ENCODE measurements at regions not wholly inside any gene's neighbourhood (a gene's known extent, or its start where the extent isn't known, plus 50 kb on each side); places are given as distances from the start of the nearest gene placed in this dataset.

DNA sequence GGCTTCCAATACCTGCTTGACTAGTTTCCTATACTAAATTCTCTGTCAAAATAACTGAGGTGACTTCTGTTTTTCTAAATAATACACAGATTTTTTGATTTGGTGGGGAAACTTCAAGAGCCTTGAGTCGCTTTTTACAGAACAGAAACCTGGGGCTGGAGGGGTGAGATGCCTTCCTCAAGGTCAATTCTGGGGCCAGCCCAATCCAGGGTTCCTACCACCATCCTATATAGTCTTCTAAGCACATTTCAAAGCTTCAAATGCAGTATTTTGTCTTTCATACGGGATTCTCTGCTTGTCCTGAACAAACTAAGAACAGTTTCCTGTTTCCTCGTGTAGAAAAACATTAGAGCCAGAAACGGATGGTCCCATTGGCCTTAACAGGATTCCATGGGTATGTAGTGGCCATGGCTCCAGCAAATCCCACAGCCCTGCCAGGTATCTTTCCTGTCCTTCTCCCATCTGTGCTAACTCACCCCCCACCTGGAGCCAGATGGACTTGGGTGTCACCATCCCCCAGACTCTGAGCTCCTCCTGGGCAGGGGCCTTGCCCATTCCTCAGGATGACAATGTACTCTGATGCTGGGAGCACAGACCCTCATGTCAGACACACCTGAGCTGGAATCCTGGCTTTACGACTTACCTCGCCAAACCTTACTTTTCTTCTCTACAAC, 146.9 kb downstream of the KLF13 start:
- DNase-seq (ENCODE audit: low read depth) = no peak

DNA sequence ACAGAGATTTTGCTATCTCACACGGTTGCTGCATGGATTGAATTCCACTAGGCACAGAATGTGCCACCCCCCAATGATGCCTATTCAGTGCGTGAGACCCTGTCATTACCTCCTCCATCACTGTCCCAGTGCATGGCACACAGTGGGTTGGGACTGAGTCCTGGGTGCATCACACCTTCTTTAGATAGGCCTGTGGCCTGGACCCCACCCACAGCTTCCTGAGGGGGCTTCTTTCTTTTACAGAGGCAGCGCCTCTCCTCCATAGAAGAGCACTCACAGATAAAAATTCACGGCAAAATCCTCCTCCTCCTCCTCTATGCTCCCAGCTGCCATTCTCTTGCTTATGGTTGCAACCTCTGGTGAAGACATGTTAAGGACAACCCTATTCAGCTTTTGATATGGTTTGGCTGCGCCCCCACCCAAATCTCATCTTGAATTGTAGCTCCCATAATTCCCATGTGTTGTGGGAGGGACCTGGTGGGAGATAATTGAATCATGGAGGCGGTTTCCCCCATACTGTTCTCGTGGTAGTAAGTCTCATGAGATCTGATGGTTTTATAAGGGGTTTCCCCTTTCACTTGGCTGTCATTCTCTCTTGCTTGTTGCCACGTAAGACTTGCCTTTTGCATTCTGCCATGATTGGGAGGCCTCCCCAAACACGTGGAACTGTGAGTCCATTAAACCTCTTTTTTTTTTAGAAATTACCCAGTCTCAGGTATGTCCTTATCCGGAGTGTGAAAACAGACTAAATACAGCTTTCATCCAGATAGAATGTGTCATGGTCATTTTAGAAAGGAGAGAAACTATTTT, 147.6 kb downstream of the KLF13 start:
- no peak for DNase-seq (ENCODE audit: low read depth)

DNA sequence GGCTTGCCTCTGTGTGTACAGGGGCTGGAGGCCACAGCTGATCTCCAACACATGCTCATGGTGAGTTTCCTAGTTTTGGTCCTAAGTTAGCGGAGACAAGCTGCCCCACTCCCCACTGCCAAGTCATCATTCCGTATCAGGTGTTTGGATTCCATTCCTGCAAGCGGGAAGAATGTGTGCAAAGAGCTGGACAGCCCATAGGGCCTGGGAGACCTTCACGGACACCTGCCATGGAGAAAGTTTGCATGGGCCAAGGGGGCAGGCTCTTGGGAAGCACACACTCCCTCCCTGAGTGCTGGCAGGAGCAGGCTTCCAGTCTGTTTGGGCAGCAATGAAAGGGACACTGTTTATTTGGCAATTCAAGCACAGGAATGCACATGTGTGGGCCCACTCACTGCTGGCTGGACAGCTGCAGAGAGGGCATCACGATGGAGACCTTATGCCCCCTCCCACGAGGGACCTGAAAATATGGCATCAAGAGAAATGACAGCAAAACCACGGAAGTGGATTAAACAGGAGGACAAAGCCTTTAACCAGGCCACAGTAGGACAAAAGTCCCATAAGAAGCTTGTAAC, 149.7 kb downstream of the KLF13 start:
- no peak for DNase-seq (ENCODE audit: low read depth)

DNA sequence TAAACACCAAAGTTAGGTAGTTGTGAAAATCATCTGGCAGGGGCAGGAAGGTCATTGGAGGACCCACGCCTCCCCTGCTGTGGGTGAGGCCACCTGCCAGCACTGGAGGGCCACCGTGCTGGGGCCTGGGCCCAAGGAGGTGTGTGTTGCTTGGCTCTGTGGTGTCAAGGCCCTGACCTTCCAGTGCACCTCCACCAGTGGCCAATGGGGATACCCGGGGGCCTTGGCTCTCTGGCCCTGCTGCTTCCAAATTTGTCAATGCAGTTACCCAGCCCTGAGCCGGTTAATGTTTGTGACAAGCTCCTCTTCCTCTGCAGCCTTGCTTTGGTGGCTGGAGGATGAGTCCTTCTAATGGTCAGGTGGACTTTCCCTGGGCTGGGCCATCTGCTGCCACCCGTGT, 150.2 kb downstream of the KLF13 start:
- DNase-seq (ENCODE audit: low read depth) = no peak

DNA sequence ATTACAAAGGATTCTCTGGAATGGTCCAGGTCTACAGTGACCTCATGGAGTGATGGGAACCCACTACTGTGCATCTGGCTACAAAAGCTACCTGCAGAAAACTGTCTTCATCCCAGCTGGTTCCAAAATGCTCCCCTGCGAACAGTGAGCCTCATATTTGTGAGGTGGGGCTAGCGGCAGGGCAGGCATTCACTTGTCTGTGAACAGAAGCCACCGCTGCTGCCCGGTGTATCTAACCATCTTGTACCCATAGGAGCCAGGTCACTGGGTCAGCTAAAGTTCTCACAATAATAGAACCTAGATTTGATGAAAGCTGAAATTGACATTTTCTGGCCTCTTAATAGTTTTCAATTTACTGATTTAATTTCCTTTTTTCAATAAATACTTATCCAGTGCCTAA, 150.7 kb downstream of the KLF13 start:
- no peak for DNase-seq (ENCODE audit: low read depth)

DNA sequence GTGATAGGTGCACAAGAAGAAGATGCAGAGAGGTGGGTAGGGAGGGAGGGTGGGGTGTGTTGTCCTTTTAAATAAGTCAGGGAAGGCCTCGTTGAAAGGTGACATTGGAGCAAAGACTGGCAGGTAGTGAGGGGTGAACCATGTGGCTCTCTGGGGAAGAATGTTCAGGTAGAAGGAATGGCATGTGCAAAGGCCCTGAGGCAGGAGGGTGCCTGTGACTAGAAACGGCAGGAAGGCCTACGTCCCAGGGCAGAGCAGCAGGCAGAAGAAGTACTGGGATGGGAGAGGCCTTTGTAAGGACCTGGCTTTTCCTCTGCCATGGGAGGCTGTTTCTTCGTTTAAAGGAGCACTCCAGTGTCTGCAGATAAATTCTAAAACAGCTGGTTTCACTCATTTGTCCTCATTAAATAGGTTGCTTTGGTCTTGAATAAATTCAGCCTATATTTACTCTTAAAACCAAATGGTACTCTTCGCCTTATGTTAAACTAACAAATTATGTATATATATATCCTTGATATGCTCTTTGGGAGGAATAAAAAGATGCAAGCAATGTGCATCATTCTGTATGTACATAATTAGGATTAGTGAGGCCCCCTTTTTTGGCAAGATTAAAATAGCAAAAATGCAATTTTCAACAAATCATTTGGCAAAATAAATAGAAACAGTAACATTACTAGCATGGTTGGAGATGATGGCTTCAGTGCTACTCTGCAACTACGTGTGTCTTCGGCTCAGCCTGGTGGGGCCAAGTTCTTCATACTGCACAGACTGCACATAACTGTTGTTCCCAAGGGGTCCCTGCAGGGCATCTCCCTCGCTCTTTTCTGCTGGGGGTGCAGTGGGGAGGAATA, 151.4 kb downstream of the KLF13 start:
- DNase-seq (ENCODE audit: low read depth) = no peak

DNA sequence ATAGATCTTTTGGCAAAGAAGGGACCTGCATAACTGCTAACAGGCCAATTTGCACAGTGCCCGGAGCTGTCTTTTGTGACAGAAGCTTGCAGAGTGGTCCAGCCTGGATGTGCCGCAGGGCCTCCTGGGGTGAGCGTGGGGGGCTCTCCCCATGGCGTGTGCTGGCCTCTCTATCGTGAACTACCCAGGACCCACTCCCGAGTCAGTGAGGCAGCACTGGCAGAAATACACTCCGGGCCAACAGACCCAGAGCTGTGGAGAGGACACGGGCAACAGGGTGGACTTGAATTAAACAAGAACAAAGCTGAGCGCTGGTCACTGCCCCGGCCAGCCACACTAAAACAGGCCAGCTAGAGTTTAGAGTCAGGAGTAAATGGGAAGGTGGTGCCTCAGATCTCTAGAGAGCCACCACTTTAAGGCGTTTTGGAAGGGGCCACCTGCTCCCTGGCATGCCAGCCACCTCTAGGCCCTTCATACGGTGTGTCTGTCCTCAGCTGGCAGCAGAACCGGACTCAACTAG, 152.1 kb downstream of the KLF13 start:
- DNase-seq (ENCODE audit: low read depth) = no peak

DNA sequence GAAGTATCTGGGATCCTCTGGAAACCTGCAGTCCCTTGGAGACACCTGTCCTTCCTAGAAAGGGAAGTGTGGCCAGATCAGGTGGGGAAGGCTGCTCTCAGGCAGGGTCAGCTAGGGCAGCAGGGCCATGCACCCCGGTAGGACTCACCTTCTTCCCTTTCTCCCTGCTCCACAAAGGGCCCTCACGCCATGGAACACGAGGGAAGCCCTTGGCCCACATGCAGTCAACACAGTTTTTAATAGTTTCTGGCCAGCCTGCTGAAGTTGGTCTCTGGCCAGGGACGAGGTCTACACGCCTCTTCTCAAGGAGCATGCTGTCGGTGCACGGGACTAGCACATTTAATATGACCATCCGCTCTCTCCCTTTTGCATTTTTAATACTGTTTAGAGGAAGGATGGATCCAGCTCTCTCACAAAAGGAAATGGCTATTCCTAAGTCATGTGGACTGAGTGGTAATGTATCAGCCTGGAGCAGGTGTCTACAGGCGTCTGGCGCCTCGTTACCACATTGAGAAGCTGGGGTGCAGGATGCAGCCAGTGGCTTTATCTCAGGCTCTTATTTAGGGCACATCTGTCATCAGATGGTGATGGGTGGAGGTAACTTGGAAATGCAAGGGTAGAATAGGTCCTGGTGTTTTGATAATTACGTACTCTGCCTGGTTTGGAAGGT, 153.9 kb downstream of the KLF13 start:
- DNase-seq (ENCODE audit: low read depth) = no peak

DNA sequence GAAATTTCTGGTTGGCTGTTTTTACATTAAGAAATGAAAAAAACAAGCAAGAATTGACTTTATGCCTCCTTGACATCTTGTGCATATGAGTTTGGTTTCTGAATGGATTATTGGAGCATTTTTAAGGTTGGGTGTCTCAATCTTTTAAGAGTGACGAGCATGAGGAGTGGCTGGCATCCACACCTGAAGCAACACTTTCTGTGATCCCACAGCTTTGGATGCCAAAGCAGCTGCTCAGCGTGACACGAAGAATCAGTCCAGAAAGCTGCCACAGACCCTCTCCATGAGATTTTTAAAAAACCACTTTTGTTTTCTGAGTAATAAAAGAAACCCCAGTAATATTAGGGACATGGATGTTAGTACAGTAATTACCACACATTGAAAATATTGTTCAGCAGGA, 154.5 kb downstream of the KLF13 start:
- no peak for DNase-seq (ENCODE audit: low read depth)

DNA sequence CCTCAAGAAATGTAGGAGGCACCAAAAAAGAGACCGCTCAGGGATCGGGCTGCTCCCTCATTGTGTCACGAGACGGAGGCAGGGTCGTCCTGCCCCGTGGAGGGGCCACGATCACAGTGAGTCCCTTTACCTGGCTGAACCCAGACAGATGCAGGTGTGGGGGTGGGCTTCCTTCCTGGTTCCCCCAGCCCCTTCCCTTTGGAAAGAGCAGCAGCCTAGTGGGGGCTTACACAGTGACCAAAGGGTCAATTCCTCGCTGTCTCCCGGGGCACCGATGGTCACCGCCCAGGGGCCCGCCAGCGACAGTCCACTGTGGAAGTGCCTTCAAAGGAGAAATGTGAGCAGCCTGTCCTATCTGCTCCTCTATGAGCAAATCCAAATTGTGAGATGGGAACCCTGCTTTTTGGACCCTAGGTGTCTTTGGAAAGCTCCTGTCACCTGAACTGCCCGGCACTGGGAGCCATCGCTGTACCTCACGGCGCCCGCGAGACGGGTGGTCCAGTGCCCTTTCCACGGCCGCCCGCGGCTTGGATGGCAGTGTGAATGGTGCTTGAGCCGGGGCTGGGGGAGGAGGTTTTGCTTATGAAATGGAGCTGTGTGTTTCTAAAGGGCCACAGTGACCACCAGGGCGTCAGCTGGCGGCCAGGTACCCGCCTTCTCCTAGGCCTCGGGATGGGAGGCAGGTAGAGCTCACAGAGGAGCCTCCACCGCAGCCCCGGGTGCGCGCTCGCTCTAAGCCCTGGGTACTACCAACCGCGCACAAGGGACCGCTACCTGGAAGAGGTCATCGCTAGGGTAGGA, 155.7 kb downstream of the KLF13 start:
- no peak for DNase-seq (ENCODE audit: low read depth)

DNA sequence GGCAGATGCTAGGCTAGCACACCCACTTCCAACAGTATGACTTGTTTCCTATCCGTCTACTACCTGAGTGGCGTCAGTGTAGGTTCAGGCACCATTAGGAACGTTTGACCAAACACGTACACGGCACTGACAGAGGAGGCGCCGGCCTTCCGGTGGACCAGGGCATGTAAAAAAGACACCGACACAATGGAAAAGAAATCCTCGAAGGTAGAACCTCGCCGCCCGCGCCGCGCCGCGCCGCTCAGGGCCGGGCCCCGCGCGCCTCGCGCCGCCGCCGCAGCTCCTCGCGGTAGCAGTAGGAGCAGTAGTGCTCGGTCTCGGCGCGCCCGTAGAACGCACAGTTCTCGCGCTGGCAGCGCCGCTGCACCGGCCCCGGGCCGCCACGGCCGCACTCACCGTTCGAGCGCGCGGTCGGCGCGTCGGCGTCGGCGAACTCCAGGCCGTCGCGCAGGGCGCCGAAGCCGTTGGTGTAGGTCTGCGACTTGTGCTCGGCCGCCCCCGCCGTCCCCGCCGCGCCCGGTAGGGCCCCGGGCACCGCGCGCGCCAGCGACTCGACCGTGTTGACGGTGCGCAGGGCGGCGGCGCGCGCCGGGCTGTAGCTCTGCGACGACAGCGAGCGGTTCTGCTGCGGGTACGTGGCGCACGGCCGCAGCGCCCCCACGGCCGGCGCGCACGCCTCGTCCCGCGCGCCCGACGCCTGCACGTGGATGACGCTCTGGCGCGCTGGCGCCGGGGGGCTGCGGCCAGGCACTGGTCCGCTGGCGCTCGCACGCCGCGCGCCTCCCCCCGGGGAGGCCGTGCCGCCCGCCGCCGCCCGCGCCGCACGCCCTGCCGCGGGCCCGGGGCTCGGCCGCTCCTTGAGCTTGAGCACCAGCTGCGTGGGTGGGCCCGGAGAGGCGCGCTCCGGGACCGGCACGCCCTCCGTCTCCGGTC, 156.7 kb downstream of the KLF13 start:
- DNase-seq (ENCODE audit: low read depth) = no peak

DNA sequence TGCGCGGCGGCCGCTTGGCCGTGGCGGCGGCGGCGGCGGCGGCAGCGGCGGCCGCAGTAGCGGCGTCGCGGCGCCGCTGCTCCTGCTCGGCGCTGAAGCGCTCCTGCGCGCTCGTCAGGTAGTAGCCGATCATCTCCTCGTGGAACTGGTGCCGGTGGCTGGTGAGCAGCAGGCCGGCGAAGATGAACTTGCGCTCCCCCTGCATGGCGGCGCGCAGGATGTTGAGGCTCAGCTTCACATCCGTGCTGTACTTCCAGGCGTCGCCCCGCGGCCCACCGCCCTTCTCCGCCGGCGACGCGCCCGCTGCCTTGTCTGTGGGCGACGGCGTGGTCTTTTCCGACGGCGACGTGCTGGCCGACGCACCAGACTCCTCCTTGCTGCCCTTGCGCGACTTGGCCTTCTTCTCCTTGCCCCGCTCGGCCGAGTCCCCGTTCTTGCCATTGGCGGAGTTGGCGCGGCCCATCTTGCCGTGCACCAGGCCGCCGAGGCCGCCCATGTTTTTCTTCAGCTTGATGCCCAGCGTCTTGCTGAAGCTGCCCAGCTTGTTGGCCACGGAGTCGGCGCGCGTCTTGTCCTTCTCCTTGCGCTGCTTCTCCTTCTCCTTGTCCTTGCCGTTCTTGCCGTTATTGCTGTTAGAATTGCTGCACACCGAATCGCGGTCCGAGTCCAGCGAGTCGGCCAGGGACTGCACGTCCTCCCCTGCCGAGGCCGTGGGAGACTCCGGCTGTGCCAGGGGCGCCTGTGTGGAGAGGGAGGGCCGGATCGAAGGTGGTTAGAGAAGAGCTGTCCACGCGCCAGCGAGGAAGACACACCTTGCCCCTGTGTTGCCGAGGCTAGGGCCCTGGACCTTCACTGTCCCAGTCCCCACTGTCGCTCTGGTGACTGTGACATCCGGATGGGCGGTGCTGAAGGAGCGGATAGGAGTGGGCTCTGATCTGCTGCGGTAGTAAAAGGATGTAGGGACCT, 157.6 kb downstream of the KLF13 start:
- no peak for DNase-seq (ENCODE audit: low read depth)

DNA sequence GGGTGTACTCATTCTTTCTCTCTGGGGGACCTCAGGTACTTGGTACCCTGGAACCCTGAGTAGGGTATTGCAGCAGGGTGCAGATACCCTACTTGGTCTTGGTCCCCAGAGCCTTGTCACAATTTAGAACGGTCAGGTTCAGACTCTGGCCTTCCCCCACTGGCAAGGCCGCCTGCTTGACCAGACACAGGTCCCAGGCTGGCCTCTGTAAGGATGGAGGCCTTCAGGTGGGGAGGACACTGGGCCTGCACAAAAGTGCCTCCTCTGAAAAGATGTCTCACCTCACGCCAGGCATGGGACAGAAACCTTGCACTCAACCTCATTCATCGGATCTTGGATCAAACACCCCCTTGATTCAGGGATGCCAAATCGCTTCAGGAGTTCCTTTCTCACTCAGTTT, 158.4 kb downstream of the KLF13 start:
- DNase-seq (ENCODE audit: low read depth) = no peak

DNA sequence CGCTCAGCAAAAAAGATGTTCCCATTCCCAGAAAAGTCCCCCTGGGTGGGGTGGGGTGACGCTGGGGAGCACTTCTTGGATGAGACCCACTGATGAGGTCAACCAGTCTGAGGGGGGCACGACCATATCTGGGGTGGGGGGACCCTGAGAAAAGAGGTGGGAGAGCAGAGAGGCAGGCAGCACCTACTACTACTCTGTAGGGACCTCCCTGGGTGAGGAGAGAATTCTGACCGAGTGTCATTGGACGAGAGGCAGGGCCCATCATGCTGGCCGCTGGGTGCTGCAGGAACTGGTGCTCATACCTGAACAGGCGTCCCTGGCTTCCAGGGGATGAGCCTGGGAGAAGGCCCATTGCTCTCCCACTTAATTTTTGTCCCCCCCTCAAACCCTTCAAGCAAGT, 158.8 kb downstream of the KLF13 start:
- no peak for DNase-seq (ENCODE audit: low read depth)

DNA sequence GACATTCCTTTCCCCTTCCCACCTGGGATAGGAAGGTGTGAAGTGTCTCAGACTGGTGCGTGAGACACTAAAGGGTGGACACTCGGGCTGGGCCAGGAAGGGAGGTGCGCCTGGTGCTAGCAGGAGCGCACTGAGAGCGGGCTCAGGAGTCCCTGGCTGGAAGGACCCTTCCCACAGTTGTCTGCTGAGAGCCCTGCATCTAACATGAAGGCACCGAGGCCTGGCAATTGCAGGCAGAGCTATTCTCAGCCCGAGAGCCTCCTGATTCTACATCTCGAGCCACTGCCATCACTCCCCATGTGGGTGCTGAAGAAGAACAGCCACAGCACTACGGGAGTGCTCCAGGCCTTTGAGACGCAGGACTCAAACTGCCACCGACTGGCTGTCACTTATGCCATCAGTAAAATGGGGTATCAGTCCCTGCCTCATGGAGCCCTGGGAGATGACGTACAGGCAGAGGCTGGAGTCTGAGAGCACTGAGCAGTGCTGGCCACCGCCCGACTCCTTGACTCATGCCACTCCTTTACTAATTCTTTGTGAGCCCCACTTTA, 159.4 kb downstream of the KLF13 start:
- no peak for DNase-seq (ENCODE audit: low read depth)

DNA sequence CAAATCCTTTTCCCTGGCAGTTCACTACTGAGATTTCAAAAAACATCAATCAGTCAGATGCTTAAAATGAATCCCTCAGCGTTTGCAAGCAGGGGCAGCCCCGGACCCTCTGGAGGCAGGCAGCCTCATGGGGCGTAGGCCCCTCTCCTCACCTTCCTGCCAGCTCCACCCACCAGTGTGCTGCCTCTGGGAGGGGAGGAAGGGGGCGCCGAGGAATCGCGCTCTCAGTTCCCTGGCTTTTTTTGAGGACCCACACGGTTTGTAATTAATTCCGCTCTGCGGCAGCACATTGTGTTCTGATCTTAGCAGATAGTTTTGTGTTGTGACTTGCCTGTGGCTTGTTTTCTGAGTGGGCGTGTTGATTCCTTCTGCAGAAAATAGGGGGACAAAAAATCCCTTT, 159.9 kb downstream of the KLF13 start:
- DNase-seq (ENCODE audit: low read depth) = no peak

DNA sequence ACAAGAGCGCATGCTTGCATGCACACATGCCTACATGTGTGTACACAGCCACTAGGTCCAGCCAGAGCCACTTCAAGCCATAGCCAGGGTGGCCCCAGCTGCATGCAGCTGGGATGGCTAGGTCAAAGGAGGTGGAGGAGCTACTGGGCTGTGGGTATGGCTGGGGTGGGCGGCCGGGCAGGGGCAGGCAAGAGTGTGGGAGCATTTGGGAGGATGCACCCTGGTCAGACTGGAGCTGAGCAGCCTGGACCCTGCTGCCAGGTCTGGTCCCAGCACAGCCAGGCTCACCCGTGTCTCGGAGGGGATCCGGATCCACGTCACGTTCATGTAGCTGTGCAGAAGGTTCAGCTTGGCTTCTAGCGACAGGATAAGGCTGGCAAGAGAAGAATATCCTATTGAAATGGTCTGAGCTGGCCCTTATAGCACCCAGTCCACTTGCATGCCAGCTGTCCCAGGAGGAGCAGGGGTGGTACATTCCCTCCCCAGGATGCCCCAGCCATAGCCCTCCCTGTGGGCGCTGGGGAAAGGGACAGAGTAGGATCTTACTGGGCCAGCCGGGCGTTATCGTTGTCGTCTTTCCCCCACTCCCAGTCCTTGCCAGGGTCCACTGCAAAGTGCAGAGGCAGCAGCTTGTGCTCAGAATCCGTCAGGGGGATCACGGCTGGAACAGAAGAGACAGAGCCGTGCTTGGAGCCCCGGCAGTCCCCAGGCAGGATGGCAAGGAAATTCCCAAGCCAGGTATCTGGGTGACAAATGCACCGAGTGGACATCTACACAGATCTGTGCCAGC, 160.5 kb downstream of the KLF13 start:
- no peak for DNase-seq (ENCODE audit: low read depth)
